Stimulated activated CD4-positive, alpha-beta T cell treated with anti-CD3 and anti-CD28 coated beads, TNF-alpha, amount 100 ng/mL, for 48 hours (primary cell): ENCODE measurements at regions not wholly inside any gene's neighbourhood (a gene's known extent, or its start where the extent isn't known, plus 50 kb on each side); places are given as distances from the start of the nearest gene placed in this dataset.
"Not testable (repeated sequence)": the region's sequence is repeated elsewhere in the genome, so short reads cannot be mapped to it uniquely, and the experiment has no call there.

ENCODE experiments used
- DNase-seq, 3 donors: peaks; one replicate each; pipeline ENCODE4 v3.0.0-alpha.2; 2020; ENCODE audit warnings: low read depth in 3 of 3

DNA sequence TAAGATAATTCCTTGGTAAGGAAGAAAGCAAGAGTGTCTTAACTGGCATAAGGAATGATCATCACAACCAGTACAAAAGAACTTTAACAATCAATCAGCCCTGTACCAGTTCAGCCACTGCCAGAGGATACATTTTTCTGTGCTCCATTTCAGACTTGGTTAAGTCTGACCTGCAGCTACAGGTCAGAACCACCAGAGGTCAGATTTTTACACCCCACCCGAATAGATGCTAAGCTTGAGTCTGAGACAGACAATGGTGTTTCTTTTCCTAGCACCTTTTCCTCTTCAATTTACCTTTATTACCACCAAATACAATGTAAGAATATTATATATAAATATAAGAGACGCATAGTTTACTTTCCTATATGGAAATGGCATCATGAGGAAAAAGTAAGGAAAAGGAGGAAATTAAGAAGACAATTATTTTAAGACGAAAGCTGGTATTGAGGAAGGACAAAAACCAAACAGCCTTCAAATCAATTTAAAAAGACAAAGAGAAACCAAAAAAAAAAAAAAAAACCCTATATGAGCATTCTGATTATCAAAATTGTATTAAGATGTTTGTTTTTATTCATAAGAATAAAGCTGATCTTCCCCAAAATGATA is 215.3 kb upstream of the TTC29 start:
- DNase-seq = no peak

- no peak for DNase-seq
Measured at GRCh38 chr4:147163311-147163710, 217.6 kb upstream of the TTC29 start.

DNA sequence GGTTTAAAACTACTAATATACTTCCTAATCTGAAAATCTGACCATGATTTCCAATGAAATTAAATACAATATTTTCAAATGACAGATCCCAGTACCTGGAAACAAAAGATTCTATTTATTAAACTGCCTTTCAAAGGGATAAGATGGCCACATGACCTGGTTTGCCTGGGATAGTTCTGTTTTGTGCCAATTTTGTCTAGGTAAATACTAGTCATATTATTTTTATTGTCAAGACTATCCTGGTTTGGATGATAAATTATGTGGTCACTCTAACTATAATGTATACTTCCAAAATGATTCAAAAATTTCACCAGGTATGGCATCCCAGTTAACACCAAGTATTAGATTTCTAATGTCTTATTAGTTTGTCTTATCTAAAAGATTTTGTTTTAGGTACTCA is 222.5 kb upstream of the TTC29 start:
- DNase-seq = not testable (repeated sequence)

DNA sequence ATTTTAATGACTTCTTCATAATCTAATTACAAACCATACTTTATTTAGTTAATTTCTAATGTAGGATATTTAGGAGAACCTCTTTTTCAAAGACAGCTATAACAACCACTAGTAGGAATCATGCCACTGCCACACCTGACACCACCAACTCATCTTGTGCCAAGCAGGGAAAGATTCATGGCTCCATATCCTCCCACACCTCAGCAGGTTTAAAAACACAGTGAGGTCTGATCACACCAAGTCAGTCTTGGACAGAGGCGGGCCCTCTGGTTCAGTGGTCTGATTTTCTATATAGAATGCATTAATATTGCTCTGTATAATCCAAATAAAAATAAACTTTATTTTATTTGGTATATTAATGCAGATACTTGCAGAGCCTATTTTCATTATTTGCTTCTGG is 227.7 kb upstream of the TTC29 start:
- DNase-seq = no peak

DNA sequence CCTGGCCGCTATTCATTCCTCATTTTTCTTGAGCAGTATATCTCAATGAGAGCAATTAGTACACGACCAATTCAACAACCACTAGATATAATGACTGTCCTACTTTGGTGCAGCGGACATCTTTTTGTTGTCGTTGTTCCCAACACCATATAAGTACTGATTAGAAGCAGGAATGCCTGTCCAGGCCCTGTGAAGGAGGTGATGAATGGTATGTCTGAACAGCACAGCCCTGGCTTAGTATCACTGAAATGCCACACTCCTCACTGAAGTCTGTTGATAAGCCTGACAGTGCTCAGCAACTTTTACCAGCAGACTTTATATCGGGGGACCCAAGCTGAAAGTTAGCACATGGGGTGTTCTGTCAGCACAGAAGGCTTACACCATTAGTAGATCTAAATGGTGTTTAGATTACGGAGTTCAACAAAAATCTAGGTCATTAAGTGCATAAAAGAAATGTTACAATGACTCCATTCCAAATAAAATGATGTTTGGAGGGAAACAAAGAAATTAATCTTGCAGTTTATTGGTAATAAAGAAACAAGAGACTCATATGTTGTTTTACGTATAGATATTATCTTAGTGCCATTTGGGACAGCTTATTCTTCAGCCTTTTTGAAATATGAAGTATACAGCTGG is 228.3 kb upstream of the TTC29 start:
- DNase-seq = no peak

DNA sequence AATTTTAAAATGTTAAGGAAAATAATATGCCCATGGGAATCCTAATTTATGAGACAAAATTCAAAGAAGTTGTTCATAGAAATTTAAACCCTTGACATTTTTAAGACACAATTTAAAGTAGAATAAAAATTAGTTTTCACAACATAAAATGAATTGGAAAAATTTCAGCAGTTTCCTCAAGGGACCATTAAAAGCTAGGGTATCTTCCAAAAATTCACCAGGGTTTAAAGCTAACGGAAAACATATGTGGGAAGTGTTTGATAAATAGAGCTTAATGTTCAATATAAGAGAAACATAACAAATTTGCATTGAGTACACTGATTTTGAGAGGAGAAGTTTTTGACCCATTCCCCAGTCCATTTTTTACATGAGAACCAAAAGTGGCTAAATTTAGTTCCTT is 228.9 kb upstream of the TTC29 start:
- no peak for DNase-seq

DNA sequence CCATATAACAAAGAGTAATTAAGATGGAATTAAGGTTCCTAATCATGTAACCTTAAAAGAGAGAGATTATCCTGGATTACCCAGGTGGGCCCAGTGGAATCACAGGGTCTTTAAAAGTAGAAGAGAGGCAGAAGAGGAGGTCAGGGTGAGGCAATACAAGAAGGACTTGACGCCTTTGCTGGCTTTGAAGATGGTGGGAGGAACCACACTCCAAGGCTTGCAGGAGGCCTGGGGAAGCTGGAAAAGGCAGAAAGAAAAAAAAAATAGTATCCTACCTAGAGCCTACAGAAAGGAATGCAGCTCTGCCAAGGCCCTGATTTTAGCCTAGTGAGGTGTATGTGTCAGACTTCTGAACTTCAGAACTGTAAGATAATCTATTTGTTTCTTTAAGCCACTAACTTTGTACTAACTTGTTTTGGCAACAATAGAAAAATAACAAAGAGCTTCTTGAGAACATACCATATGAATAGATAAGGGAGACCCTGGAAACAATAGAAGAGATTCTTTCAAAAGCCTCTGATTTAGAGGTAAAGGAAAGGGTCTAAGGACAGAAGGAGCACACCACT is 229.9 kb upstream of the TTC29 start:
- DNase-seq = no peak

GRCh38 chr4:147182041-147182440 is 236.4 kb upstream of the TTC29 start:
- no peak for DNase-seq

GRCh38 chr4:147192679-147193078 is 247.0 kb upstream of the TTC29 start:
- no peak for DNase-seq

- DNase-seq = no peak
Measured at GRCh38 chr4:147194114-147194513, 248.4 kb upstream of the TTC29 start.

DNA sequence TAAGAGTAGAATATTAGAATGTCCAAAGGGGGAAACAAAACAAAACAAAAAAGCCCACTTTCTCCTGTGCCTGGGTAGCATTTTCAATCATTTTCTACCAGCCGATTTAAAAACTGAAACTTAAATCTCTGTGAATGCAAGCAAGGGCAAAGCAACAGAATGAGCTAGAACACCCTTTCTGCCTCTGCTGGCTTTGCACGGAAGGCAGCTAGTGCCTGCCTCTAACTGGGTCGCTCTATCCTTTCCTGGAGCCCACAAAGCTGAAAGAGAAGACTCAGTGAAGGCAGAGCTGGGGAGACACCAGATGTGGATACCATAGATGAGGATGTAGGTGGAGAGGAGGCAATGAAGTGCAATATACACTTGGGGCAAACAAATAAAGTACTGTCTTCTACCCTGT is 248.9 kb upstream of the TTC29 start:
- DNase-seq = no peak

- DNase-seq = no peak
Measured at GRCh38 chr4:147195386-147195785, 249.7 kb upstream of the TTC29 start.

GRCh38 chr4:147198411-147199051 is 252.9 kb upstream of the TTC29 start:
- no peak for DNase-seq

GRCh38 chr4:147201016-147201415 is 255.4 kb upstream of the TTC29 start:
- no peak for DNase-seq

DNA sequence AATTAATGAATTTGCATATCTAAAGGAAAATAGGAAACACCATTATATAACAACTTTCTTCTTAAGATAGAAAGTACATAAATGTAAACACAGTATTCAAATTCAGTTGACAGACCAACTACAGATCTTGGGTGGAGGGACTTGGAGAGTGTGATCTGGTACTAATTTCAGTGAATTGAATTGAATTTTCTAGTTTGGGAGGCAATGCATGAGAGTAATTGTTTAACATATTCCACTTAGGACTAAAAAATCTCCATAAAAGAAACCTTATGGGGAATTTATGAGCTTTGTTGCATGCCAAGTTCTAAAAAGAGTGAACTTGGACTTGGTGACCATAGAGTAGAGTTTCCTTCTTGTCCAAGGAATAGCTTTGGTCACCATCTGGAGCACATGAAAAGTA is 261.1 kb upstream of the TTC29 start:
- no peak for DNase-seq

DNA sequence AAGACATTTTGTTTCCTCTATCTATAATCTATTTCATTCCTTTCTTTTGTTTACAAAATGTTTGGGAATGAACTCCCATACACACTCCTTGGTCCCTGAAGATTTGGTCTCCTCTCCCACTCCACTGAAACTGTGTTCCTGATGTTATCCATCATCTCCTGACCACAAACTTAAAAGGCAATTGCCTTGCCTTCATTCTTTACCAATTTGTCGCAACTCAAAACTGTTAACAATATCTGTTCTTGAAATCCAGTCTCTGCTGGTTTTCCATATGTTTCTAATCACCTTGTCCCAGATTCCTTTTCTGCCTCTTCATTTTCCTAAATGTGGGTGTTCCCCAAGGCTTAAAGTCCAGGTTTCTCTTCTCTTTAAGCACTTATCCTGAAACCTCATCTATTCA is 262.2 kb upstream of the TTC29 start:
- DNase-seq = no peak

- DNase-seq = no peak
Measured at GRCh38 chr4:147217655-147218054, 263.2 kb upstream of the EDNRA start.

GRCh38 chr4:147219145-147219544 is 261.8 kb upstream of the EDNRA start:
- DNase-seq = no peak

DNA sequence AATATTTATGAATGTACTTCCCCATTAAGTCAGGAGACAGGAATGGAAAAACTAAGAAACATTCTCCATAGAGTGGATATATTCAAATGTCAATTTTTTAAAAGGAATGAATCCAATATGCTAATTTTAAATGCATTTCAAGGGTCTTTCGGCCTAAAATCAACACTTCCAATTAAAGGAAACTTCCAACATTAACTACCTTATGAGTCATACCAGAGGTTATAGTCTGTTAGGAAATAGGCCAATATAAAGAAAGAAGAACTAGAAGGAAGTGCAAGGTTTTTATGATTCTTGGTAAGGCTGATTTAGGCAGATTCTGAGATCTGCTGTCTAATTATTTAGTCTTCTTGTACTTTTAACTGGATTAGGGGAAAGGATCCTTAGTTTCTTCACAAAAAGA is 260.1 kb upstream of the EDNRA start:
- no peak for DNase-seq

- no peak for DNase-seq
Measured at GRCh38 chr4:147222906-147223305, 258.0 kb upstream of the EDNRA start.

GRCh38 chr4:147223576-147223975 is 257.3 kb upstream of the EDNRA start:
- no peak for DNase-seq

DNA sequence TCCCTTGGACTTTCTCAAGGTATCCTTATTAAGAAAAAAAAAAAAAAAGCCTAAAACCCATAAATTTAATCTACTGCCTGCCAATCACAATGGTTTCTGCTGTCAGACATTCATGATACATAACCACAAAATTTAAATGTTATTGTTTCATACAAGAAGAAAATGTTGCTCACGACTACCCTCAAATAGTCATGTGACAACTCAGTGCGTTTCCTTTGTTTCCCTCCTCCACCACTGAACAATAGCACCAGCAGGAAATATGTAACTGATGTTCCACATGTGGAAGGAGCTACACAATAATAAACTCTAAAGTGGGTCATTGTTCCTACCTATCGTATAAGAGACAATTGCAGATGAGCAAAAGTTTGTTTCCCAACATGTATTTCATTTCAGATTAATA is 244.1 kb upstream of the EDNRA start:
- no peak for DNase-seq

DNA sequence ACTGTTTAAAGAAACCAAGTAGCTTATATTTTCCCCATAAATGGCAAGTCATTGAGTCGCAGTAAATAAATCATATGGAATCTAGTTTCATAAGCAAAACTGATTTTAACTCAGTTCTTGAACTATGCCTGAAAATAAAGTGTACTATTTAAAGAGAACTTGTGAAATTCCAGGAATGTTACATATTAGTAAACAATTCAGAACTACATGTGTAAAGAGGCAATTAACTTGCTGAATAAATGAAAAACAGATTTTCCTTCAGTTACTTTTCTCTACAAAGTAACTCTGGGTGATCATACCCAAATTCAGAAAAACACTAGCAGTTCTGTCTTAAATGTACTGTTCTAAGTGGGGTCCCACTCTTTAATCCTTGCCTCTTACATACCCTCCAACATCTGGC is 236.1 kb upstream of the EDNRA start:
- DNase-seq = no peak
